Esophagus muscularis mucosa (tissue), 4 donors: ENCODE measurements at regions not wholly inside any gene's neighbourhood (a gene's known extent, or its start where the extent isn't known, plus 50 kb on each side); places are given as distances from the start of the nearest gene placed in this dataset.

Experiments used
- DNase-seq: peaks from one replicate; pipeline ENCODE4 v3.0.0-alpha.2; 2017; ENCODE audit errors: extremely low spot score
- H3K27ac ChIP-seq, 4 donors: fragments of 200-600 bp; sonication (generic); replicated peaks in 1 of 4; 1 replicate in 3 of 4; 2 replicates in 1 of 4; pipeline ENCODE4 v1.5.1; 2016 to 2019; ENCODE audit warnings: mild to moderate bottlenecking in 1 of 4
- H3K27me3 ChIP-seq, 4 donors: fragments of 200-600 bp; sonication (generic); one replicate each; pipeline versions ENCODE4 v1.5.1 to v1.6.0; 2016 to 2019
- H3K36me3 ChIP-seq, 4 donors: fragments of 200-600 bp; sonication (generic); one replicate each; pipeline ENCODE4 v1.5.1; 2016 to 2019
- H3K4me1 ChIP-seq, 4 donors: fragments of 200-600 bp; sonication (generic); one replicate each; pipeline ENCODE4 v1.5.1; 2016 to 2019
- H3K4me3 ChIP-seq, 4 donors: fragments of 200-600 bp; sonication (generic); 1 replicate in 2 of 4; 2 replicates in 2 of 4; pipeline ENCODE4 v1.5.1; 2016 to 2019; ENCODE audit warnings: mild to moderate bottlenecking in 4 of 4, moderate library complexity in 1 of 4
- H3K9me3 ChIP-seq, 4 donors: fragments of 200-600 bp; sonication (generic); 1 replicate in 3 of 4; 2 replicates in 1 of 4; pipeline ENCODE4 v1.5.1; 2016 to 2019
- CTCF ChIP-seq, 3 experiments: fragments of 200-600 bp in 2 of 3; fragments of 450-650 bp in 1 of 3; sonication (generic) in 2 of 3; IDR thresholded peaks; one replicate each; pipeline ENCODE4 v1.5.1; 2017 to 2019; ENCODE audit warnings: antibody characterized with exemption in 3 of 3, mild to moderate bottlenecking in 2 of 3, moderate library complexity in 1 of 3
- EP300 ChIP-seq: sonication (generic); formaldehyde crosslinking; IDR thresholded peaks from one replicate; pipeline ENCODE4 v1.6.1; 2017; ENCODE audit warnings: antibody characterized with exemption
- POLR2A ChIP-seq: fragments of 450-650 bp; IDR thresholded peaks from one replicate; pipeline ENCODE4 v1.6.1; 2017; ENCODE audit warnings: antibody characterized with exemption, moderate library complexity, mild to moderate bottlenecking, low read depth
- POLR2AphosphoS5 ChIP-seq, 2 donors: sonication (generic); formaldehyde crosslinking; IDR thresholded peaks; one replicate each; pipeline ENCODE4 v1.6.1; 2017; ENCODE audit warnings: antibody characterized with exemption in 2 of 2
- WGBS: methylation state at CpG from one replicate; pipeline ENCODE4 v1.1.5; 2018; 5-methylcytosine and 5-hydroxymethylcytosine counted together
- intact Hi-C: fragments of 100-400 bp; cut with DNase I; formaldehyde crosslinking; loops from one replicate; pipeline ENCODE4 v1.15.1; 2023

DNA sequence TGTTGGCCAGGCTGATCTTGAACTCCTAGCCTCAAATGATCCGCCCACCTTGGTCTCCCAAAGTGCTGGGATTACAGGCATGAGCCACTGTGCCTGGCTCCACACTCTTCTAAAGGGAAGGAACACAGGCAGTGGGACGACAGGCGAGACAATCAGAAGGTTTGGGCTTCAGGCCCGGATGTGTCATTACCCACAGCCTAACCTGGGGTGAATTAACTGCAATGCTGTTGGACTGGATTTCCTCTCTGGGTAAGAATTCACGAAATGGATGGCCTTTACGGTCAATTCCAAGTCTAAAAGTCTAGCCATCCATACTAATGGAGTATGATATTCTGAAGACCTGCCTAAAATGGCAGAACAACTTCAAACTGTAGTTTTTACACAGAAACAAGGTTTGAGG lies 83.7 kb upstream of the CCDC28A start:
- Histone ChIP-seq H3K4me3 (no peak overlapping the region), H3K4me1 (peaks cover 0 to 17% (median 14%) of the 10 kb centered on the region in 4 donors), H3K36me3 (no peaks in the 10 kb centered on the region), H3K27me3 (no peaks in the 10 kb centered on the region), H3K9me3 (no peaks in the 10 kb centered on the region), H3K27ac (no peak overlapping the region)
- DNase-seq, result no peak
- TF ChIP-seq CTCF (IDR thresholded peaks at IDR 0.05), result no peak
- no peak for TF ChIP-seq POLR2A
- no peak for TF ChIP-seq POLR2AphosphoS5 (IDR thresholded peaks at IDR 0.05)
- no peak for TF ChIP-seq EP300
- 89% methylated on average over 6 of the region's 6 CpGs for WGBS
- intact Hi-C loops, result loop anchor here (5.0 kb wide), 2 partner anchors 98 to 283 kb away; no protein-coding TSS in a partner anchor

DNA sequence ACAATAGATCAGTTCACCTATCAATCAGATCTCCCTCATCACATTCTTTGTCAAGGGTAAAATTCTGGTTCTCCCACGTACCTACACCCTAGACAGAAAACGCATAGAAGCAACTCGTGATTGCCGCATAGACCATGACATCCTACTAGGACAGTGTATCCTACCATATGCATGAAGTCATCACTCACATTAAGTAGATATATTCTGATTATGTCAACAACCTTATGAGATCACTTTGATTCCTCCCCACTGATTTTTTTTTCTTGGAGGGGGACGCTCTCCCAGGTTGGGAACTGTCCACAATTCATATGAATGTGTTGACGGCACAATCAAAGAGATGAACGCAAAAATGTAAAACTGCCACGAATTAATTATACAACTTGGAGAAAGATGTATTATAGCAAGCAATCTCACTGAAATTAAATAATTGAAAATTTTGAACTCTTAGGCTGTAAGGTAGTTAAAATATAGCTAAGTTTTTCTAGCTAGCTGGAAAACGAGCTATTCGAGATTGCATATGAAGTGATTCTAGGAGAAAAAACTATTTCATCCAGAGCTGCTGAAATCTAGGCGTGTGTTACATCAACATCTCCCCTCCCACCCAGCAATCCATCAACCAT lies 82.5 kb upstream of the CCDC28A start:
- no peak for DNase-seq
- peak overlapping the region; percentile 82 to 92 (median 88) for H3K4me3 ChIP-seq
- no peaks in the 10 kb centered on the region for H3K36me3 ChIP-seq
- H3K9me3 ChIP-seq, result no peaks in the 10 kb centered on the region
- intact Hi-C loops, result loop anchor here (5.0 kb wide), 2 partner anchors 99 to 284 kb away; no protein-coding TSS in a partner anchor
- no peak for TF ChIP-seq EP300
- no peak for TF ChIP-seq POLR2AphosphoS5 (IDR thresholded peaks at IDR 0.05)
- no peak for TF ChIP-seq CTCF (IDR thresholded peaks at IDR 0.05)
- TF ChIP-seq POLR2A, result no peak
- peaks cover 0 to 17% (median 14%) of the 10 kb centered on the region in 4 donors for H3K4me1 ChIP-seq
- no peaks in the 10 kb centered on the region for H3K27me3 ChIP-seq
- 74% methylated on average over 11 of the region's 11 CpGs for whole genome bisulfite sequencing
- peak overlapping the region in 2 of 4 donors; percentile 75 to 84 for H3K27ac ChIP-seq

DNA sequence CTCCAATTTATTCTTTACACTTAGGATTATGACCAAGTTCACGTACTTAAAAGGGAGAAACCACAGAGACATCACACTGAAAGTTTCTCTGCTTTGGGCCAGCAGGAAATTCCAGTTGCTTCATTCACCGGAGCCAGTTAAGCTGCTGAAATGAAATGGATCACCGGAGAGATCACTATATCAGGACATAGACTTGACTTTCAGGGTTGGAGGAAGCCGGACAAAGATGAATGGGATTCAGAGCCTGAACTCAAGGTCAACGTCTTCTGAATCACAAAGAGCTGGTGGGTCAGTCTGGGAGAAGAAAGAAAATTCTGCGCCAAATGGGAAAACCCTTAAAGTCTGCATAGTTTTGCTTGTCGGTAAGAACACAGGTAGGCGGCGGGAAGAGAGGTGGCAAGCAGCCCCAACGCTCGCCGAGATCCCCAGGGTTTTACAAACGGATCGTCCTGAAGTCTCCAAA lies 81.9 kb upstream of the CCDC28A start:
- WGBS, result 5% methylated on average over 14 of the region's 14 CpGs
- no peaks in the 10 kb centered on the region for H3K36me3 ChIP-seq
- H3K9me3 ChIP-seq, result no peaks in the 10 kb centered on the region
- intact Hi-C loops, result loop anchor here (1.0 to 5.0 kb wide), 3 partner anchors 74 to 284 kb away; no protein-coding TSS in a partner anchor
- peak overlapping the region; percentile 74 to 84 (median 76) for H3K27ac ChIP-seq
- H3K27me3 ChIP-seq, result no peaks in the 10 kb centered on the region
- H3K4me1 ChIP-seq, result peaks cover 0 to 17% (median 14%) of the 10 kb centered on the region in 4 donors
- no peak for DNase-seq
- H3K4me3 ChIP-seq, result peak overlapping the region; percentile 82 to 92 (median 88)
- no peak for TF ChIP-seq POLR2AphosphoS5 (IDR thresholded peaks at IDR 0.05)
- TF ChIP-seq POLR2A, result no peak
- TF ChIP-seq CTCF (IDR thresholded peaks at IDR 0.05), result no peak
- no peak for TF ChIP-seq EP300

- Histone ChIP-seq H3K27ac (peak overlapping the region; percentile 74 to 84 (median 76)), H3K27me3 (no peaks in the 10 kb centered on the region), H3K4me1 (peaks cover 0 to 17% (median 14%) of the 10 kb centered on the region in 4 donors), H3K4me3 (peak overlapping the region; percentile 82 to 92 (median 88)), H3K9me3 (no peaks in the 10 kb centered on the region), H3K36me3 (no peaks in the 10 kb centered on the region)
- WGBS, result 0% methylated on average over 13 of the region's 103 CpGs
- peak; percentile 93 for DNase-seq
- no peak for TF ChIP-seq POLR2A
- TF ChIP-seq CTCF (IDR thresholded peaks at IDR 0.05), result peak; percentile 78 to 92 (median 87)
- no peak for TF ChIP-seq EP300
- intact Hi-C loops, result loop anchor here (1.0 to 5.0 kb wide), 3 partner anchors 73 to 285 kb away; no protein-coding TSS in a partner anchor
These were observed 81.3 kb upstream of the CCDC28A start for GRCh38 chr6:138692058-138692977.
